ENCODE measurements at regions not wholly inside any gene's neighbourhood (a gene's known extent, or its start where the extent isn't known, plus 50 kb on each side); places are given as distances from the start of the nearest gene placed in this dataset.

DNA sequence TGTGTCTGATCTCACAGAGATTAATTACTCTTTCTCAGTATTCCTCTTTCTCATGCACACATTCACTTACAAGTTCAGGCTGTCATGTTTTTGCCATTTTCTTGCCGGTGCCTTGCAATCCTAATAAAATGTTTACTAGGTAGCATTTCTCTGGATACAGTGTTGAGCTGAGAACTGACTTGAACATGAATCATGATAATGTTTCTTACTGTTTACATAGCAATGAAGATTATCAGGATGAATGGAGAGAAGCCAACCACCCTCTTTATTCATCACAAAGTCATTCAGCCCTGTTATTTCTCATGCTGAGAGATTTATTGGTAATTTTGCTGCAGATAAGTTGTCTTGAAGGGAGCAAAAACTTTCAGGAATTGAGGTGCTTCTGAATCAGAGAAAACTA, 185.5 kb upstream of the ECI2 start:
- 0% methylated on average over 1 of the region's 1 CpG for WGBS (ENCODE audit: insufficient coverage, low coverage, missing lambda C conversion rate)
- ChIA-PET POLR2A (no interaction called here), CTCF (ENCODE audit: low intra/inter-chr PET ratio) (no interaction called here)
- FAIRE-seq (no peak), DNase-seq (ENCODE audit: extremely low read depth in 1 of 4, low spot score in 3 of 4) (no peak), ATAC-seq (no peak)
- BruUV-seq (replicated peaks) = no TSS peak
- Histone ChIP-seq H3K27ac (ENCODE audit: extremely low read depth, low read depth, low read length) (no peak overlapping the region), H3K79me2 (ENCODE audit: control insufficient read depth, insufficient read depth, low read length) (no peaks in the 10 kb centered on the region), H3K9me3 (replicated peaks; ENCODE audit: control insufficient read depth, insufficient read depth, low read depth, low read length) (no peaks in the 10 kb centered on the region), H4K20me1 (replicated peaks; ENCODE audit: control insufficient read depth, insufficient read depth, low read length) (no peaks in the 10 kb centered on the region), H3K9me1 (ENCODE audit: control insufficient read depth, insufficient read depth, low read length) (no peaks in the 10 kb centered on the region), H3K4me2 (ENCODE audit: insufficient read depth, low read length) (no peak overlapping the region), H3K36me3 (ENCODE audit: control insufficient read depth, insufficient read depth, low read length) (no peaks in the 10 kb centered on the region), H3K27me3 (ENCODE audit: control insufficient read depth in 2 of 2, insufficient read depth in 2 of 2, low read length in 2 of 2) (no peaks in the 10 kb centered on the region; a peak in 1 of 5 replicates), H2AFZ (ENCODE audit: low read depth, low read length) (no peak overlapping the region), H3K4me3 (no peak overlapping the region), H3K4me1 (replicated peaks in 1 of 2; ENCODE audit: control insufficient read depth in 2 of 2, insufficient read depth in 2 of 2, low read length in 2 of 2) (peaks cover 0 to 43% of the 10 kb centered on the region in 2 experiments; a peak in 3 of 5 replicates), H3K9ac (ENCODE audit: insufficient read depth in 1 of 2, low read depth in 2 of 2, low read length in 2 of 2) (no peak overlapping the region)
- in situ Hi-C loops (cut with MboI) (no loop called here), intact Hi-C loops (cut with micrococcal nuclease) (no loop called here)
- TF ChIP-seq ZNF12 (CRISPR knock-in tag; IDR thresholded peaks at IDR 0.05) (no peak), TFAM (CRISPR knock-in tag; conservative IDR thresholded peaks at IDR 0.05) (no peak), FOXA3 (CRISPR knock-in tag; conservative IDR thresholded peaks at IDR 0.05 in 1 of 2, IDR thresholded peaks at IDR 0.05 in 1 of 2) (peak; percentile 36 to 93; a peak in 2 of 4 replicates), WHSC1 (IDR thresholded peaks at IDR 0.05; ENCODE audit: low read length) (no peak), FOXJ2 (tag; IDR thresholded peaks at IDR 0.05) (peak; percentile 97), JUND (IDR thresholded peaks at IDR 0.05; ENCODE audit: borderline replicate concordance, low read depth, low read length) (no peak), JUND (tag; IDR thresholded peaks at IDR 0.05; ENCODE audit: borderline replicate concordance, low read depth, low read length) (peak; percentile 38; the same call in 1 of the 3 replicates), SMARCE1 (IDR thresholded peaks at IDR 0.05) (0 out of 2 replicates have a peak, but pooled peaks have one; percentile 15), MXD1 (CRISPR knock-in tag; IDR thresholded peaks at IDR 0.05; ENCODE audit: borderline replicate concordance, poor library complexity, severe bottlenecking) (no peak), SRF (CRISPR knock-in tag; IDR thresholded peaks at IDR 0.05) (0 out of 4 replicates have a peak, but pooled peaks of 1 of the 2 experiments have one; percentile 25), MXI1 (IDR thresholded peaks at IDR 0.05; ENCODE audit: low read depth, low read length) (no peak), HMG20A (CRISPR knock-in tag; conservative IDR thresholded peaks at IDR 0.05) (0 out of 2 replicates have a peak, but pooled peaks have one; percentile 50), RCOR1 (IDR thresholded peaks at IDR 0.05; ENCODE audit: borderline replicate concordance in 1 of 2, low read depth in 2 of 2, low read length in 2 of 2) (peak in 1 of 2 experiments; percentile 57; a peak in 2 of 4 replicates), MEIS2 (IDR thresholded peaks at IDR 0.05; ENCODE audit: partially characterized antibody) (peak; percentile 86), CHCHD3 (CRISPR knock-in tag; IDR thresholded peaks at IDR 0.05) (no peak), RNF2 (IDR thresholded peaks at IDR 0.05) (no peak), ZNF175 (CRISPR knock-in tag; IDR thresholded peaks at IDR 0.05; ENCODE audit: low read depth) (no peak), SLC30A9 (CRISPR knock-in tag; IDR thresholded peaks at IDR 0.05) (no peak), JUNB (CRISPR knock-in tag; conservative IDR thresholded peaks at IDR 0.05) (no peak), BRF1 (IDR thresholded peaks at IDR 0.05; ENCODE audit: borderline replicate concordance, extremely low read depth, insufficient read length) (no peak)
- TF ChIP-seq, protein P1, sequence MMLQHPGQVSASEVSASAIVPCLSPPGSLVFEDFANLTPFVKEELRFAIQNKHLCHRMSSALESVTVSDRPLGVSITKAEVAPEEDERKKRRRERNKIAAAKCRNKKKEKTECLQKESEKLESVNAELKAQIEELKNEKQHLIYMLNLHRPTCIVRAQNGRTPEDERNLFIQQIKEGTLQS (IDR thresholded peaks at IDR 0.05) = peak; percentile 9; the same call in 1 of the 2 replicates
- TF ChIP-seq, protein P1 (CRISPR knock-in tag; conservative IDR thresholded peaks at IDR 0.05) = no peak
- TF ChIP-seq, protein P2, sequence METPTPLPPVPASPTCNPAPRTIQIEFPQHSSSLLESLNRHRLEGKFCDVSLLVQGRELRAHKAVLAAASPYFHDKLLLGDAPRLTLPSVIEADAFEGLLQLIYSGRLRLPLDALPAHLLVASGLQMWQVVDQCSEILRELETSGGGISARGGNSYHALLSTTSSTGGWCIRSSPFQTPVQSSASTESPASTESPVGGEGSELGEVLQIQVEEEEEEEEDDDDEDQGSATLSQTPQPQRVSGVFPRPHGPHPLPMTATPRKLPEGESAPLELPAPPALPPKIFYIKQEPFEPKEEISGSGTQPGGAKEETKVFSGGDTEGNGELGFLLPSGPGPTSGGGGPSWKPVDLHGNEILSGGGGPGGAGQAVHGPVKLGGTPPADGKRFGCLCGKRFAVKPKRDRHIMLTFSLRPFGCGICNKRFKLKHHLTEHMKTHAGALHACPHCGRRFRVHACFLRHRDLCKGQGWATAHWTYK (CRISPR knock-in tag; IDR thresholded peaks at IDR 0.05) = no peak

Measured in K562 (cell line).